ENCODE measurements at regions not wholly inside any gene's neighbourhood (a gene's known extent, or its start where the extent isn't known, plus 50 kb on each side); places are given as distances from the start of the nearest gene placed in this dataset.
"Not testable (repeated sequence)": the region's sequence is repeated elsewhere in the genome, so short reads cannot be mapped to it uniquely, and the experiment has no call there.

DNA sequence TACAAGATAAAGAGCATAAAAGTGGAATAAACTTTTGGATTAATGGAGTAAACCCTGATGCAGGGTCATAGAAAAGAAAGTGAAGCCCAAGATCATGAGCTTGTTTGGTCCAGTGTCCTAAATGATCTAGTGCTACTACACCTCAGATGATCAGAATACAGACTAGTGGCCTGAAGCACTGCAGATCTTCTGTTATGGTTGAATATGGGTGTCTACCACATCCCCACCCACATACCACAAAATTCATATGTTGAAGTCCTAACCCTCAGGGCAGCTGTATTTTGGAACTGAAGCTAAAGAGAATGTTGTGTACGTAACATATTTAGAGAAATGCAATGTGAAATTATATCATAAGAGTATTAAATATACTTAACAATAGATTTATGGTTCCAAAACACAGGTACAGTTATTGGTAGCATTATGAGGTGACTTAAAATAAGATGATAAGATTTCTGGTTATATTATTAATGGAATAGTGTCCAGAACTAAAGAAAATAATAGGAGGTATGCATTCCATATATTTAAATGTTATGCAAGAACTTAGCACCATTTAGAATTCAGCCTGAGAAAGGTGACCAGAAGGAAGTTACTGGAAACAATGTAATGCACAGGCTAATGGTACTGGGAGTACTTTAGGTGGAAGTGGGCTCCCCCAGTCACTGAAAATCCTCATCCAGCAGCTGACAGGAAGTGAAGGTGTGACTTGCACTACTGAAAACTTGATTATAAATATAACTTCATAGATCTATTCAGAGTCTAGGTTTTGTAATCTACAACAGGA is 1155.1 kb downstream of the TAF11L14 start:
- no peaks in the 10 kb centered on the region for H3K27me3 ChIP-seq (ENCODE audit: control insufficient read depth in 1 of 2, insufficient read depth in 2 of 2, low read length in 2 of 2)
- H3K9ac ChIP-seq (ENCODE audit: low read length): no peak overlapping the region
- H3K36me3 ChIP-seq (ENCODE audit: insufficient read depth, low read length): no peaks in the 10 kb centered on the region
- H3K27ac ChIP-seq (ENCODE audit: low read depth, low read length): no peak overlapping the region
- no peaks in the 10 kb centered on the region for H3K4me1 ChIP-seq (ENCODE audit: insufficient read depth, low read length)
- H3K9me3 ChIP-seq (ENCODE audit: low read length): no peaks in the 10 kb centered on the region
- no peak overlapping the region for H3K4me3 ChIP-seq (ENCODE audit: low read depth in 1 of 2, low read length in 2 of 2)

DNA sequence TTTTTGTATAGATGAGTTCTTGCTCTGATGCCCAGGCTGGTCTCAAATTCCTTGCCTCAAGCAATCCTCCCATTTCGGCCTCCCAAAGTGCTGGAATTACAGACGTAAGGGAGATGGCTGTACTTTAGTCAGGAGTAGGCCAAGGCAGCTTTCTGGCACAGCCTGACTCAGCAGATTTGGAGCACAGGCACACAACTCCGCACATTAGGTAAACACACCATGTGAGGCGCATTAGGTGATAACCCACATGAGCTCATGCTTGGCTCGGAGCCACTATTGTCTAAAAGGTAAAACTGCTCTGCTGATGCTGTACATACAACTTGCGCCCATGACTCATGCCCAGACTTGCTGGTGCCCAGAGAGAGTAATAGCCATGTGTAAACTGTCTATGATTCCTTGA is 1157.9 kb downstream of the TAF11L14 start:
- no peak overlapping the region for H3K27ac ChIP-seq (ENCODE audit: low read depth, low read length)
- H3K27me3 ChIP-seq (ENCODE audit: control insufficient read depth in 1 of 2, insufficient read depth in 2 of 2, low read length in 2 of 2): no peaks in the 10 kb centered on the region
- no peaks in the 10 kb centered on the region for H3K9me3 ChIP-seq (ENCODE audit: low read length)
- H3K36me3 ChIP-seq (ENCODE audit: insufficient read depth, low read length): no peaks in the 10 kb centered on the region
- no peaks in the 10 kb centered on the region for H3K4me1 ChIP-seq (ENCODE audit: insufficient read depth, low read length)
- H3K4me3 ChIP-seq (ENCODE audit: low read depth in 1 of 2, low read length in 2 of 2): no peak overlapping the region
- H3K9ac ChIP-seq (ENCODE audit: low read length): no peak overlapping the region

DNA sequence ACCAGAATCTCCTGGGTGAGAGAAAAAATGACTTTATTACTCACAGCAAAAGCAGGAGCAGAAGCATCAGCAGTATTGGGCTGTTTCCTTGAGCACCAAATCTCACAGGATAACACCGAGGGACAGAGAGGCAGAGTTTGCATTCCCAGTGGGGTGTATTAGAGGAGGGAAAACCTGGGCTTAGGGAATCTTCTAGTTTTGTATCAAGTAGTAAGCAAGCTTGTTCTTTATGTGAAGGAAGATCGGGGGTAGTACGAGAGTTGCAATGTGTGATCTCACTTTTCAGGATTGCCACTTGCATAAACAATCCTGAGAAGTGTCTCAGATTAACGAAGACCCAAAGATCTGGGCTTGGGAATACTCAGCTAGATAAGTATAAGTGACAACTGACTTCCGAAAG is 1163.0 kb downstream of the TAF11L14 start:
- H3K36me3 ChIP-seq (ENCODE audit: insufficient read depth, low read length): no peaks in the 10 kb centered on the region
- H3K27me3 ChIP-seq (ENCODE audit: control insufficient read depth in 1 of 2, insufficient read depth in 2 of 2, low read length in 2 of 2): no peaks in the 10 kb centered on the region
- no peaks in the 10 kb centered on the region for H3K4me1 ChIP-seq (ENCODE audit: insufficient read depth, low read length)
- H3K4me3 ChIP-seq (ENCODE audit: low read depth in 1 of 2, low read length in 2 of 2): no peak overlapping the region
- H3K9ac ChIP-seq (ENCODE audit: low read length): no peak overlapping the region
- H3K27ac ChIP-seq (ENCODE audit: low read depth, low read length): no peak overlapping the region
- H3K9me3 ChIP-seq (ENCODE audit: low read length): no peaks in the 10 kb centered on the region

DNA sequence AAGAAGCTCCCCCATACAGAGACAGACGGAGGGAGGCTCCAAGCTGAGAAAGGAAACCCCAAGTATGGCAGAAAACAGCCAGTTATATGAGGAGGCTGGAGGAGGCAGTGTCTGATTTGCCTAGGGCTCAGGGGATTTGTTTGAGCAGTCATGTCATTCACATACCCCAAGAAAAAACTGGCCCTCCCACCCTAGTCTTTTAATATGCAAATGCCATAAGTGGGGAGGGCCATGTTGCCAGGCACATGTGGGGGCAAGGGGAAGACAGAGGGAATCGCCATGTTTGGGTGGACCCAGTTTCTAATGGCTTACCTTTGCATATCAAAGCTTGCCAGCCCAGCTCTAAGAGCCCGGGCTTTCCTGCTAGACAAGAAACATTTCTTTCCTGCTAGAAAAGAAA is 1163.8 kb downstream of the TAF11L14 start:
- H3K4me3 ChIP-seq (ENCODE audit: low read depth in 1 of 2, low read length in 2 of 2): no peak overlapping the region
- H3K9ac ChIP-seq (ENCODE audit: low read length): no peak overlapping the region
- no peaks in the 10 kb centered on the region for H3K4me1 ChIP-seq (ENCODE audit: insufficient read depth, low read length)
- H3K27me3 ChIP-seq (ENCODE audit: control insufficient read depth in 1 of 2, insufficient read depth in 2 of 2, low read length in 2 of 2): no peaks in the 10 kb centered on the region
- no peaks in the 10 kb centered on the region for H3K9me3 ChIP-seq (ENCODE audit: low read length)
- no peak overlapping the region for H3K27ac ChIP-seq (ENCODE audit: low read depth, low read length)
- H3K36me3 ChIP-seq (ENCODE audit: insufficient read depth, low read length): no peaks in the 10 kb centered on the region

DNA sequence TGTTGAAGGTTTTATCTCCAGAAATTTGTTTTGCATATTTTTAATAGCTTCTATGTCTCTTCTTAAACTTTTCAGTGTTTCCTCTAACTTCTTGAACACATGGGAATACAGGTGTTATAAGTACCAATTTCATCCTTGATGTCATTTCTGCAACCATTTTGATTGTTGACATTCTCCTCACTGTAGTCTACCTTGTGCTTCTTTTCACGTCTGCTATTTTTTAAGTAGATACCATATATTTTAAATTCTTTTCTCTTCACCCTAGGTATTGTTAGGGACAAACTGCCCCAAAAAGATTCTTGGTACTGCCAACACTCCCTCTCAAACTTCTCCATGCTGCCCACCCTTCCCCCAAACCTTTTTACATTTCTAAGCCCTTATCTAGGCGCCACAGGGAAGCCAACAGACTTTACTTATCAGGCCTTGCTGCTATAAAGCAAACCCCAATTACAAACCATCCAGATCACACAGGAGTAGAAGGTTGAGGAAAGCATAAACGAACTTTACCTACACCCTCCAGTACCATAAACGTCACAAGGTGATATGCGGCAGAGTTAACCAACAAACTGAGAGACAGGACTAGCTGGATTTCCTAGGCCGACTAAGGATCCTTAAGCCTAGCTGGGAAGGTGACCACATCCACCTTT is 1165.3 kb downstream of the TAF11L14 start:
- Histone ChIP-seq H3K9me3 (ENCODE audit: low read length) (no peaks in the 10 kb centered on the region), H3K4me1 (ENCODE audit: insufficient read depth, low read length) (no peaks in the 10 kb centered on the region), H3K27ac (ENCODE audit: low read depth, low read length) (no peak overlapping the region), H3K9ac (ENCODE audit: low read length) (no peak overlapping the region), H3K27me3 (ENCODE audit: control insufficient read depth in 1 of 2, insufficient read depth in 2 of 2, low read length in 2 of 2) (no peaks in the 10 kb centered on the region), H3K36me3 (ENCODE audit: insufficient read depth, low read length) (no peaks in the 10 kb centered on the region), H3K4me3 (ENCODE audit: low read depth in 1 of 2, low read length in 2 of 2) (no peak overlapping the region)

DNA sequence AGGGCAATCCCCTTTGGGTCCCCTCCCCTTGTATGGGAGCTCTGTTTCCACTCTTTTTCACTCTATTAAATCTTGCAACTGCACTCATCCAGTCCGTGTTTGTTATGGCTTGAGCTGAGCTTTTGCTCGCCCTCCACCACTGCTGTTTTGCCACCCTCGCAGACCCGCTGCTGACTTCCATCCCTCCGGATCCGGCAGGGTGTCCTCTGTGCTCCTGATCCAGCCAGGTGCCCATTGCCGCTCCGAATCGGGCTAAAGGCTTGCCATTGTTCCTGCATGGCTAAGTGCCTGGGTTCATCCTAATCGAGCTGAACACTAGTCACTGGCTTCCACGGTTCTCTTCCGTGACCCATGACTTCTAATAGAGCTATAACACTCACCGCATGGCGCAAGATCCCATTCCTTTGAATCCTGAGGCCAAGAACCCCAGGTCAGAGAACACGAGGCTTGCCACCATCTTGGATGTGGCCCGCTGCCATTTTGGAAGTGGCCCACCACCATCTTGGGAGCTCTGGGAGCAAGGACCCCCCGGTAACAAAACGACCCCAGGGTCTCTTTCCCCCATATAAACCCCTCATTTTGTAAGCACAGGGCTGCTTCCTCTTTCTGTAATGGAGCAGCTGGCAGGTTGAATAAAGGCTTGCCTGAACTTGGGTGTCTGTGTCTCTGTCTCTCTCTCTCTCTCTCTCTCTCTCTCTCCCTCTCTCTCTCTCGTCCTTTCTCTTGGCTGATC is 1166.2 kb downstream of the TAF11L14 start:
- Histone ChIP-seq H3K4me1 (ENCODE audit: insufficient read depth, low read length) (no peaks in the 10 kb centered on the region), H3K27ac (ENCODE audit: low read depth, low read length) (no peak overlapping the region), H3K4me3 (ENCODE audit: low read depth in 1 of 2, low read length in 2 of 2) (no peak overlapping the region), H3K36me3 (ENCODE audit: insufficient read depth, low read length) (no peaks in the 10 kb centered on the region), H3K9me3 (ENCODE audit: low read length) (no peaks in the 10 kb centered on the region), H3K9ac (ENCODE audit: low read length) (no peak overlapping the region), H3K27me3 (ENCODE audit: control insufficient read depth in 1 of 2, insufficient read depth in 2 of 2, low read length in 2 of 2) (no peaks in the 10 kb centered on the region)

DNA sequence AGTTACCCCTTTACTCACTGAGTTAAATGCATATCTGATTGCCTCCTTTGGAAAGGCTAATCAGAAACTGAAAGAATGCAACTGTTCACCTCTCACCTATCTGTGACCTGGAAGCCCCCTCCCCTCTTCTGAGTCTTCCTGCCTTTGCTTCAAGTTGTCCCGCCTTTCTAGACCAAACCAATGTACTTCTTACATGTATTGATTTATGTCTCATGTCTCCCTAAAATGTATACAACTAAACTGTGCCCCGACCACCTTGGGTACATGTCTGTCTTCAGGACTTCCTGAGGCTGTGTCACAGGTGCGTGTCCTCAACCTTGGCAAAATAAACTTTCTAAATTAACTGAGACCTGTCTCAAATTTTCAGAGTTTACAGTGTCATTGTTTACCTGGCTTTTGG is 1167.2 kb downstream of the TAF11L14 start:
- H3K36me3 ChIP-seq (ENCODE audit: insufficient read depth, low read length); H3K4me1 ChIP-seq (ENCODE audit: insufficient read depth, low read length); H3K27me3 ChIP-seq (ENCODE audit: control insufficient read depth in 1 of 2, insufficient read depth in 2 of 2, low read length in 2 of 2); H3K4me3 ChIP-seq (ENCODE audit: low read depth in 1 of 2, low read length in 2 of 2); H3K9ac ChIP-seq (ENCODE audit: low read length); H3K27ac ChIP-seq (ENCODE audit: low read depth, low read length); H3K9me3 ChIP-seq (ENCODE audit: low read length): not testable (repeated sequence)

DNA sequence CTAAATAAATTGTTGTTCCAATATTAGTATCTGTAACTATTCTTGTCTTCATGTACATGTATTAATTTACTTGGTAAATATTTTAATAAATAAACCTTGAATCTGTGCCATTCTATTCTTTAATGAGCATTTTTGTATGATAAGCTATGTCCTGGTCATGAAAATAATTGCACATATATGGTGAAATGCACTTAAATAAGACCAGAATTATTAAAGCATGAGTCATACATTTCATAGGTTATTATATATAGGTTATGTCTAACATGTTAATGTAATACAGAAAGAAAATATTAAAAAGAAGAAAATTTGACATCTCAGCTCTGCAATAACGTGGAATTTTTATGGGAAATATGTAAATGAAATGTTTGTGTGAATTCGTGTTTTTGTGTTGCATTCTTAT is 1168.1 kb downstream of the TAF11L14 start:
- H3K9me3 ChIP-seq (ENCODE audit: low read length): no peaks in the 10 kb centered on the region
- no peaks in the 10 kb centered on the region for H3K4me1 ChIP-seq (ENCODE audit: insufficient read depth, low read length)
- no peaks in the 10 kb centered on the region for H3K27me3 ChIP-seq (ENCODE audit: control insufficient read depth in 1 of 2, insufficient read depth in 2 of 2, low read length in 2 of 2)
- H3K27ac ChIP-seq (ENCODE audit: low read depth, low read length): no peak overlapping the region
- H3K4me3 ChIP-seq (ENCODE audit: low read depth in 1 of 2, low read length in 2 of 2): no peak overlapping the region
- no peak overlapping the region for H3K9ac ChIP-seq (ENCODE audit: low read length)
- no peaks in the 10 kb centered on the region for H3K36me3 ChIP-seq (ENCODE audit: insufficient read depth, low read length)

DNA sequence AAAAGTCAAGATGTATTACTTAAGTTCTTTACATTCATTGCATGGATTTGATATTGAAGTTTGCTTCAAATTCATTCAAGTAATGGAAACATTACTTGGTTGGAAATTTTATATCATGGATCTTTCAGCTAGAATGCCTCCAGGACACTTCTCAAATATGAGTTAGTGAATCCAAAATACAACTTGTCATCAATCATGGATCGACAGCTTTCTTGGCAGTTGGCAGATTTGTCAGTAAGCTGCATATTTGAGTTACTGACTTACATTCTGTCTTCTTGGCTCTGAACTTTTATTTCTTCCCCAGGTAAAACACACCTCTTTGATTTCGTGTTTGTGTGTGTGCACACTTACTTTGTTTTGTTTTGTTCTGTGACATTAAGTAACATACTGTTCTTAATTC is 1171.1 kb downstream of the TAF11L14 start:
- Histone ChIP-seq H3K27me3 (ENCODE audit: control insufficient read depth in 1 of 2, insufficient read depth in 2 of 2, low read length in 2 of 2) (no peaks in the 10 kb centered on the region), H3K4me3 (ENCODE audit: low read depth in 1 of 2, low read length in 2 of 2) (no peak overlapping the region), H3K9ac (ENCODE audit: low read length) (no peak overlapping the region), H3K27ac (ENCODE audit: low read depth, low read length) (no peak overlapping the region), H3K36me3 (ENCODE audit: insufficient read depth, low read length) (no peaks in the 10 kb centered on the region), H3K9me3 (ENCODE audit: low read length) (no peaks in the 10 kb centered on the region), H3K4me1 (ENCODE audit: insufficient read depth, low read length) (no peaks in the 10 kb centered on the region)

DNA sequence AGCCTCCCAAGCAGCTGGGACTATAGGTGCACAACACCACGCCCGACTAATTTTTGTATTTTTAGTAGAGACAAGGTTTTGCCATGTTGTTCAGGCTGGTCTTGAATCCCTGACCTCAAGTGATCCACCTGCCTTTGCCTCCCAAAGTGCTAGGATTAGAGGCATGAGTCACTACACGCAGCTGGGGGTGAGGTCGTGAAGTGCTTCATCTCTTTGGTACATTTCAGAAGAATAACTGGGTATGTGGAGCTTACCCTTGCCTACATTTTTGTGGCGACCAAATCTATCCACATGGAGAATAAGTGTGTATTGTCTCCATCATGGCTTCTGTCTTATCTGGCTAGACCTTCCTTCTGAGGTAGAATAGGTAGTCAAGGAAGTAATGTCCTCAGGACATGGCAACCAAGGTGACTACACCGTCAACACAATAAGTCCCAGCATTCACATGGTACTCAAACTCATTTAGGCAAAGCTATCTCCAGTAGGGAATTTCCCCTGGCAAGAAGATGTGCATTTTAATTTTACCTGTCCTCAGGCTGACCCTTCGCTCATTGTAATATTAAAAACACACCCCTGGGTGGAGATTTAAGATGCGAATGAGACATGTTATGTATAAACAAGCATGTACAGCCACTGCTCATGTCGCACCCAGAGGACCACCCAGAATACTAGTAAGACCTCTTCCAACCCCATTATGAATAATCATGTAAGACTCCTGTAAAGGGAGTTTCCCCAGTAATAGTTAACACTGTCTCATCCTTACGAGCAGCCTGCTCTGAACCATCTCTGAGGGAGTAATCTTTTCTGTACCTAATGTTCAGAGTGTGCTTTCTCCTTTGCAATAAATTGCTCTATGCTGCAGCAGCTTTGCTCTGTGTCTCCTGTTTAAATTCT is 1173.2 kb downstream of the TAF11L14 start:
- no peaks in the 10 kb centered on the region for H3K9me3 ChIP-seq (ENCODE audit: low read length)
- H3K27me3 ChIP-seq (ENCODE audit: control insufficient read depth in 1 of 2, insufficient read depth in 2 of 2, low read length in 2 of 2): no peaks in the 10 kb centered on the region
- H3K4me1 ChIP-seq (ENCODE audit: insufficient read depth, low read length): no peaks in the 10 kb centered on the region

DNA sequence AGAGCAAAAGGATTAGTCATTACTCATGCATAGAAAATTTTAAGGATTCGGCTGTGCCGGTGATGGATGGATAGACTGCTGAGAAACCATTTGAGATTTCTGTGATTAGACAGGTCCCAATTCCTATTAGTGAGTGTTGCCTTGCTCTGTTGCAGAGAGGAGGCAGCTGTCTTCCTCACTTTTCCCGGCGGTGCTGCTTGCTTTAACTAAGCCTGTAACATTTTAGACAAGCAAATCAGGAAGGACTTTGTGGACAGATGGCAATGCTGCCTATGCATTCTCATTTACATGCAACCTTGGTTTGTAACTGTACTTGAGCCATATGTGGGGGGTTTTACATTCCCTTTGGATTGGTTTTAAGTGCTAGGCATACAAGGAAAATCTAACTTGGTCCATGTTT is 1176.3 kb downstream of the CDH18 start:
- no peaks in the 10 kb centered on the region for H3K4me1 ChIP-seq (ENCODE audit: insufficient read depth, low read length)
- no peaks in the 10 kb centered on the region for H3K9me3 ChIP-seq (ENCODE audit: low read length)
- no peaks in the 10 kb centered on the region for H3K36me3 ChIP-seq (ENCODE audit: insufficient read depth, low read length)
- no peak overlapping the region for H3K9ac ChIP-seq (ENCODE audit: low read length)
- no peaks in the 10 kb centered on the region for H3K27me3 ChIP-seq (ENCODE audit: control insufficient read depth in 1 of 2, insufficient read depth in 2 of 2, low read length in 2 of 2)
- H3K4me3 ChIP-seq (ENCODE audit: low read depth in 1 of 2, low read length in 2 of 2): no peak overlapping the region
- no peak overlapping the region for H3K27ac ChIP-seq (ENCODE audit: low read depth, low read length)

More for the DNA sequence above, 1173.2 kb downstream of the TAF11L14 start:
- Histone ChIP-seq H3K36me3 (ENCODE audit: insufficient read depth, low read length) (no peaks in the 10 kb centered on the region), H3K27ac (ENCODE audit: low read depth, low read length) (no peak overlapping the region), H3K4me3 (ENCODE audit: low read depth in 1 of 2, low read length in 2 of 2) (no peak overlapping the region), H3K9ac (ENCODE audit: low read length) (no peak overlapping the region)

Measured in muscle layer of colon (tissue), 2 donors.